ENCODE measurements at regions not wholly inside any gene's neighbourhood (a gene's known extent, or its start where the extent isn't known, plus 50 kb on each side); places are given as distances from the start of the nearest gene placed in this dataset.

DNA sequence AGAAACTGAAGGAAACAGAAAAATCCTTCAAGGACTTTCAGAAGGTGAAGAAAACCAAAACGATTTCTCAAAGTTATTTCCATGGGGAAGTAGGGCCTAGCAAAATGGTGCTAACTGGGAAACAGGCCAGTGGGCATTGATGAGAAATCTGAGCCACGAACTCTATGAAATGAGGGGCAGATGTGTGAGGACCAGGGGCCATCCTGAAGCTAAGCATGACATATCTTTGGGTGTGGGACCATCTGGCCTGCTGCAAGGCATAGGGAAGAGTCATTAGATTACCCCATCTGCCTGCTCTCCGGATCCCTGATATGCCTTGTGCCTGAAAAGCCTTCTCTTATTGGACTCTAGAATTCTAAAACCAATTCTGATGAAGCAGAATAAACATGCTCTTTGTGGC, 143.8 kb downstream of the PALM2AKAP2 start:
- no peaks in the 10 kb centered on the region for H3K4me1 ChIP-seq (ENCODE audit: insufficient read depth, low read length)
- no peak overlapping the region for H2AFZ ChIP-seq (ENCODE audit: low read depth, low read length)
- no peak overlapping the region for H3K4me3 ChIP-seq (ENCODE audit: low read length)
- no peaks in the 10 kb centered on the region for H3K36me3 ChIP-seq (ENCODE audit: insufficient read depth, low read length)
- no peaks in the 10 kb centered on the region for H3K27me3 ChIP-seq (ENCODE audit: insufficient read depth, low read length)
- no peaks in the 10 kb centered on the region for H3K9me3 ChIP-seq (ENCODE audit: low read length)

DNA sequence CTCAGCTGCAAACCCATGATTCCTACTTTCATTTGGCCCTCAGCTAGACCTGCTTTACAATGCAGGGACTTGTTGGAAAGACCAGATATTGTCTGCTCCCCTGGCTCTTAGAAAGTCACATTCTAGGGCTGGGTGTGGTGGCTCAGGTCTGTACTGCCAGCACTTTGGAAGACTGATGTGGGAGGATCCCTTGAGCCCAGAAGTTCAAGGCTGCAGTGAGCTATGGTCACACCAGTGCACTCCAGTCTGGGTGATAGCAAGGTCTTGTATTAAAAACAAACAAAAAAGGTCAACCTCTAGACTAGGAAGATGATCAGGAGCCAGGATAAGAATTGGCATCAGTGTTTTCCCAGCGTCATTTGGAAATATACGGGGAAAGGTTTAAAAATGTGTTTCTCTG, 145.8 kb downstream of the PALM2AKAP2 start:
- Histone ChIP-seq H3K27me3 (ENCODE audit: insufficient read depth, low read length) (no peaks in the 10 kb centered on the region), H3K36me3 (ENCODE audit: insufficient read depth, low read length) (no peaks in the 10 kb centered on the region), H2AFZ (ENCODE audit: low read depth, low read length) (no peak overlapping the region), H3K9me3 (ENCODE audit: low read length) (no peaks in the 10 kb centered on the region), H3K4me1 (ENCODE audit: insufficient read depth, low read length) (no peaks in the 10 kb centered on the region), H3K4me3 (ENCODE audit: low read length) (no peak overlapping the region)

DNA sequence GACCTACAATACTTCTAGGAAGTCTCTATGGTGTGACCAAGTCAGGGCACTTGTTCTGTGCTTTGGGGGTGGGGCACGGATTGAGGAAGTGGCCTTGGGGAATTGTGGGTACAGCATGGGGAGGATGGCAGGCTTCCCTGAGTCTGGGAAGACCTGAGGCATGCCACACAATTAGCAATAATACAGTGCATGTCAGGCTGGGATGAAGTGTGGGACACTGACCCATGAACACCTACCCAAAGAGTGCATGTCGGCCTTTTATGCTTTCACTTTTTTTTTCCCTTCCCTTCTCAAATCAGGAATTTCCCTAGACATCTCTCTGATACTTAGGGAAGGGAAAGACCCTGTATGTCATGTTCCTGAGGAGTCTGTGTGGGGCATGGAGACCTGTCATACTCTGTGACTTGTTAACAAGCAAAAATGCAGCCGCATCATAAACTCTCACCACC, 146.4 kb downstream of the PALM2AKAP2 start:
- H3K27me3 ChIP-seq (ENCODE audit: insufficient read depth, low read length): no peaks in the 10 kb centered on the region
- no peaks in the 10 kb centered on the region for H3K4me1 ChIP-seq (ENCODE audit: insufficient read depth, low read length)
- H3K9me3 ChIP-seq (ENCODE audit: low read length): no peaks in the 10 kb centered on the region
- no peak overlapping the region for H3K4me3 ChIP-seq (ENCODE audit: low read length)
- no peak overlapping the region for H2AFZ ChIP-seq (ENCODE audit: low read depth, low read length)
- H3K36me3 ChIP-seq (ENCODE audit: insufficient read depth, low read length): no peaks in the 10 kb centered on the region

- Histone ChIP-seq H2AFZ (ENCODE audit: low read depth, low read length) (no peak overlapping the region), H3K36me3 (ENCODE audit: insufficient read depth, low read length) (no peaks in the 10 kb centered on the region), H3K27me3 (ENCODE audit: insufficient read depth, low read length) (no peaks in the 10 kb centered on the region), H3K9me3 (ENCODE audit: low read length) (no peaks in the 10 kb centered on the region), H3K4me1 (ENCODE audit: insufficient read depth, low read length) (no peaks in the 10 kb centered on the region), H3K4me3 (ENCODE audit: low read length) (no peak overlapping the region)
Observed at GRCh38 chr9:109931623-109932022, 151.6 kb downstream of the PALM2AKAP2 start.

GRCh38 chr9:109934136-109934856, 154.3 kb downstream of the PALM2AKAP2 start:
- Histone ChIP-seq H3K4me3 (ENCODE audit: low read length) (no peak overlapping the region), H3K27me3 (ENCODE audit: insufficient read depth, low read length) (no peaks in the 10 kb centered on the region), H3K36me3 (ENCODE audit: insufficient read depth, low read length) (no peaks in the 10 kb centered on the region), H3K4me1 (ENCODE audit: insufficient read depth, low read length) (peaks cover 8% of the 10 kb centered on the region), H3K9me3 (ENCODE audit: low read length) (no peaks in the 10 kb centered on the region), H2AFZ (ENCODE audit: low read depth, low read length) (no peak overlapping the region)

GRCh38 chr9:109934857-109935215, 154.8 kb downstream of the PALM2AKAP2 start:
- Histone ChIP-seq H3K27me3 (ENCODE audit: insufficient read depth, low read length) (no peaks in the 10 kb centered on the region), H3K4me3 (ENCODE audit: low read length) (no peak overlapping the region), H3K36me3 (ENCODE audit: insufficient read depth, low read length) (no peaks in the 10 kb centered on the region), H2AFZ (ENCODE audit: low read depth, low read length) (no peak overlapping the region), H3K9me3 (ENCODE audit: low read length) (no peaks in the 10 kb centered on the region), H3K4me1 (ENCODE audit: insufficient read depth, low read length) (peaks cover 8% of the 10 kb centered on the region)

- no peaks in the 10 kb centered on the region for H3K27me3 ChIP-seq (ENCODE audit: insufficient read depth, low read length)
- no peak overlapping the region for H3K4me3 ChIP-seq (ENCODE audit: low read length)
- peaks cover 8% of the 10 kb centered on the region for H3K4me1 ChIP-seq (ENCODE audit: insufficient read depth, low read length)
- H3K9me3 ChIP-seq (ENCODE audit: low read length): no peaks in the 10 kb centered on the region
- no peak overlapping the region for H2AFZ ChIP-seq (ENCODE audit: low read depth, low read length)
- no peaks in the 10 kb centered on the region for H3K36me3 ChIP-seq (ENCODE audit: insufficient read depth, low read length)
Observed at GRCh38 chr9:109935406-109936087, 155.5 kb downstream of the PALM2AKAP2 start.

GRCh38 chr9:109937861-109938453, 158.0 kb downstream of the PALM2AKAP2 start:
- Histone ChIP-seq H3K27me3 (ENCODE audit: insufficient read depth, low read length) (no peaks in the 10 kb centered on the region), H3K4me1 (ENCODE audit: insufficient read depth, low read length) (peaks cover 8% of the 10 kb centered on the region), H3K36me3 (ENCODE audit: insufficient read depth, low read length) (no peaks in the 10 kb centered on the region), H3K9me3 (ENCODE audit: low read length) (no peaks in the 10 kb centered on the region), H3K4me3 (ENCODE audit: low read length) (no peak overlapping the region), H2AFZ (ENCODE audit: low read depth, low read length) (no peak overlapping the region)

- H3K36me3 ChIP-seq (ENCODE audit: insufficient read depth, low read length): no peaks in the 10 kb centered on the region
- H3K27me3 ChIP-seq (ENCODE audit: insufficient read depth, low read length): no peaks in the 10 kb centered on the region
- H3K9me3 ChIP-seq (ENCODE audit: low read length): no peaks in the 10 kb centered on the region
- H2AFZ ChIP-seq (ENCODE audit: low read depth, low read length): no peak overlapping the region
- no peak overlapping the region for H3K4me3 ChIP-seq (ENCODE audit: low read length)
- H3K4me1 ChIP-seq (ENCODE audit: insufficient read depth, low read length): peaks cover 8% of the 10 kb centered on the region
Observed at GRCh38 chr9:109939698-109940342, 159.8 kb downstream of the PALM2AKAP2 start.

DNA sequence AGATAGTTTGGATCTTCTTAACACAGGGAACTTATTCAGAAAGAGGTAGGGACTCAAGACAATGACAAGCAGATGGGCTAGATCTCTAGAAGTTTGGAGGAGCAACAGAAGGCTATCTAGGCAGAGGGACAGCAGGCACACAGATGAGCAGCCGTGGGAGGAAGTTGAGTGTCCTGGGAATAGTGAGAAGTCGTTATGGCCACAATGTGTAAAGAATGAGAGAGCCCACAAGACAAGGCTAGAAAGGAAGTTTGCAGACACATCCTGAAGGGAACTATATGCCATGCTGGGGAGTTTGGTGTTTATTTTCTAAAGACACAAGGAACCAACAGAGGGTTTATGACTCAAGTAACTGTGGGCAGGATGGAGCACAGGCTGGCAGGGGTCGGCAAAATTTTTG, 160.6 kb downstream of the PALM2AKAP2 start:
- no peaks in the 10 kb centered on the region for H3K9me3 ChIP-seq (ENCODE audit: low read length)
- H3K36me3 ChIP-seq (ENCODE audit: insufficient read depth, low read length): no peaks in the 10 kb centered on the region

DNA sequence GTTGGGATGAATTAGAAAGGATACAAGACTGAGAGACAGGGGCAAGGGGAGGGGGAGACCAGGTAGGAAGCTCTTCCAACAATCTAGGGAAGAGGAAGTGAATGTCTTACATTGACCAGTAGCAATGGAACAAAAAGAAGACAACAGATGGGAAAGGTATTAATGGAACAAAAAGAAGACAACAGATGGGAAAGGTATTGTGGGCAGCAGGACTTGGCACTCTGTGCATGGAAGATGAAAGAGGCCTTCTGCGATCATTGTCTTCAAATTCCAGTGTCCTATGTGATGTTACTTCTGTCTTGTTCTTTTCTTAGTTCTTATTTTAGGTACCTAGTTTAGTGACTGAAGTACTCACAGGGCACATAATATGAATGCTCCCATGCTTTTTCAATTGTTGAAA, 161.8 kb downstream of the PALM2AKAP2 start:
- Histone ChIP-seq H3K27me3 (ENCODE audit: insufficient read depth, low read length) (no peaks in the 10 kb centered on the region), H3K4me3 (ENCODE audit: low read length) (no peak overlapping the region), H3K4me1 (ENCODE audit: insufficient read depth, low read length) (peaks cover 8% of the 10 kb centered on the region), H3K36me3 (ENCODE audit: insufficient read depth, low read length) (no peaks in the 10 kb centered on the region), H2AFZ (ENCODE audit: low read depth, low read length) (no peak overlapping the region), H3K9me3 (ENCODE audit: low read length) (no peaks in the 10 kb centered on the region)

More for the DNA sequence above, 160.6 kb downstream of the PALM2AKAP2 start:
- H2AFZ ChIP-seq (ENCODE audit: low read depth, low read length): no peak overlapping the region
- H3K4me1 ChIP-seq (ENCODE audit: insufficient read depth, low read length): peaks cover 8% of the 10 kb centered on the region
- H3K27me3 ChIP-seq (ENCODE audit: insufficient read depth, low read length): no peaks in the 10 kb centered on the region
- H3K4me3 ChIP-seq (ENCODE audit: low read length): no peak overlapping the region

DNA sequence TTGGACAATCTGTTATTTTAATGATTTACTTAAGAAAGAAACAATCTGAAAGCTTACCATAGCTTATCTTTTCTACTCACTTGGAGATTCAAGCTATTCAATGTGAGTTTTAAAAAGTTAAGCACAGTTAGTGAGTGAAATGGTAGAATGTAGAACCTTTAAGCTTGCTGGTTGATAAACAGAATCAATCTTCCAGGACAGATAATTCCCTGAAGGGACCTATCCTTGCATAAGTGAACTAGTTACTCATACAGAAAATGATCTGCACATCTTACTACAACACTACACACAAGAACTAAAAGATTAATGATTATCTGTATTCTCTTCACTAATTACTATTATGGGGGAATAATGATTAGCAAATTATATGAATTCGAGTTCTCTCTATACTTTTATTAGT, 165.6 kb downstream of the PALM2AKAP2 start:
- no peaks in the 10 kb centered on the region for H3K27me3 ChIP-seq (ENCODE audit: insufficient read depth, low read length)
- H3K36me3 ChIP-seq (ENCODE audit: insufficient read depth, low read length): no peaks in the 10 kb centered on the region
- H2AFZ ChIP-seq (ENCODE audit: low read depth, low read length): no peak overlapping the region
- H3K9me3 ChIP-seq (ENCODE audit: low read length): no peaks in the 10 kb centered on the region
- no peak overlapping the region for H3K4me3 ChIP-seq (ENCODE audit: low read length)
- H3K4me1 ChIP-seq (ENCODE audit: insufficient read depth, low read length): no peaks in the 10 kb centered on the region

GRCh38 chr9:109948453-109948852, 168.5 kb downstream of the PALM2AKAP2 start:
- Histone ChIP-seq H2AFZ (ENCODE audit: low read depth, low read length) (no peak overlapping the region), H3K4me3 (ENCODE audit: low read length) (no peak overlapping the region), H3K27me3 (ENCODE audit: insufficient read depth, low read length) (no peaks in the 10 kb centered on the region), H3K36me3 (ENCODE audit: insufficient read depth, low read length) (no peaks in the 10 kb centered on the region), H3K4me1 (ENCODE audit: insufficient read depth, low read length) (no peaks in the 10 kb centered on the region), H3K9me3 (ENCODE audit: low read length) (no peaks in the 10 kb centered on the region)

Data from neuron (in vitro differentiated cells).